ENCODE measurements at regions not wholly inside any gene's neighbourhood (a gene's known extent, or its start where the extent isn't known, plus 50 kb on each side); places are given as distances from the start of the nearest gene placed in this dataset.
"Not testable (repeated sequence)": the region's sequence is repeated elsewhere in the genome, so short reads cannot be mapped to it uniquely, and the experiment has no call there.

- no peak for TF ChIP-seq CTCF (IDR thresholded peaks at IDR 0.05; ENCODE audit: low read depth, low read length)
- Histone ChIP-seq H3K27ac (no peak overlapping the region), H3K4me3 (ENCODE audit: low read depth, low read length) (no peak overlapping the region), H3K9me3 (ENCODE audit: severe bottlenecking) (peaks cover under 1% of the 10 kb centered on the region), H3K27me3 (ENCODE audit: insufficient read depth, low read depth, severe bottlenecking) (no peaks in the 10 kb centered on the region), H3K36me3 (no peaks in the 10 kb centered on the region)
- no peak for DNase-seq
These were observed 516.8 kb upstream of the FANCL start for GRCh38 chr2:58757971-58758370.

GRCh38 chr2:58756336-58756735 is 515.2 kb upstream of the FANCL start:
- H3K27me3 ChIP-seq (ENCODE audit: insufficient read depth, low read depth, severe bottlenecking), result no peaks in the 10 kb centered on the region
- H3K36me3 ChIP-seq, result no peaks in the 10 kb centered on the region
- H3K9me3 ChIP-seq (ENCODE audit: severe bottlenecking), result peaks cover 4% of the 10 kb centered on the region
- DNase-seq, result no peak
- H3K4me3 ChIP-seq (ENCODE audit: low read depth, low read length), result no peak overlapping the region
- no peak overlapping the region for H3K27ac ChIP-seq
- no peak for TF ChIP-seq CTCF (IDR thresholded peaks at IDR 0.05; ENCODE audit: low read depth, low read length)

GRCh38 chr2:58752507-58752906 is 511.4 kb upstream of the FANCL start:
- H3K9me3 ChIP-seq (ENCODE audit: severe bottlenecking); H3K27ac ChIP-seq; H3K27me3 ChIP-seq (ENCODE audit: insufficient read depth, low read depth, severe bottlenecking); H3K4me3 ChIP-seq (ENCODE audit: low read depth, low read length); H3K36me3 ChIP-seq; DNase-seq: not testable (repeated sequence)

- not testable (repeated sequence) for H3K36me3 ChIP-seq; H3K4me3 ChIP-seq (ENCODE audit: low read depth, low read length); H3K27me3 ChIP-seq (ENCODE audit: insufficient read depth, low read depth, severe bottlenecking); DNase-seq; H3K27ac ChIP-seq; H3K9me3 ChIP-seq (ENCODE audit: severe bottlenecking)
These were observed 510.6 kb upstream of the FANCL start for GRCh38 chr2:58751676-58752075.

- Histone ChIP-seq H3K9me3 (ENCODE audit: severe bottlenecking) (peaks cover 4% of the 10 kb centered on the region), H3K36me3 (no peaks in the 10 kb centered on the region), H3K27ac (no peak overlapping the region), H3K4me3 (ENCODE audit: low read depth, low read length) (no peak overlapping the region), H3K27me3 (ENCODE audit: insufficient read depth, low read depth, severe bottlenecking) (no peaks in the 10 kb centered on the region)
- no peak for TF ChIP-seq CTCF (IDR thresholded peaks at IDR 0.05; ENCODE audit: low read depth, low read length)
- DNase-seq, result no peak
These were observed 507.9 kb upstream of the FANCL start for GRCh38 chr2:58749041-58749440.

- H3K36me3 ChIP-seq; H3K27me3 ChIP-seq (ENCODE audit: insufficient read depth, low read depth, severe bottlenecking); H3K27ac ChIP-seq; H3K9me3 ChIP-seq (ENCODE audit: severe bottlenecking); H3K4me3 ChIP-seq (ENCODE audit: low read depth, low read length); DNase-seq: not testable (repeated sequence)
These were observed 504.2 kb upstream of the FANCL start for GRCh38 chr2:58745334-58745733.

- TF ChIP-seq CTCF (IDR thresholded peaks at IDR 0.05; ENCODE audit: low read depth, low read length), result no peak
- H3K9me3 ChIP-seq (ENCODE audit: severe bottlenecking), result no peaks in the 10 kb centered on the region
- H3K36me3 ChIP-seq, result no peaks in the 10 kb centered on the region
- no peak for DNase-seq
- H3K27me3 ChIP-seq (ENCODE audit: insufficient read depth, low read depth, severe bottlenecking), result no peaks in the 10 kb centered on the region
- H3K4me3 ChIP-seq (ENCODE audit: low read depth, low read length), result no peak overlapping the region
- no peak overlapping the region for H3K27ac ChIP-seq
These were observed 499.3 kb upstream of the FANCL start for GRCh38 chr2:58740426-58740825.

All from WERI-Rb-1 (cell line).